ENCODE measurements at regions not wholly inside any gene's neighbourhood (a gene's known extent, or its start where the extent isn't known, plus 50 kb on each side); places are given as distances from the start of the nearest gene placed in this dataset.

GRCh38 chr20:33922224-33922623 is 71.5 kb upstream of the RALY start:
- TF ChIP-seq CTCF (IDR thresholded peaks at IDR 0.05; ENCODE audit: insufficient read depth, low read depth, low read length) (no peak), EZH2 (IDR thresholded peaks at IDR 0.05; ENCODE audit: insufficient read depth, low read length) (no peak)

All from astrocyte (in vitro differentiated cells and primary cell).